ENCODE measurements at regions not wholly inside any gene's neighbourhood (a gene's known extent, or its start where the extent isn't known, plus 50 kb on each side); places are given as distances from the start of the nearest gene placed in this dataset.

GRCh38 chr12:58764100-58764953 is 156.0 kb downstream of the LRIG3 start:
- no peak for DNase-seq

- no peak for DNase-seq
These were observed 155.2 kb downstream of the LRIG3 start for GRCh38 chr12:58765076-58765475.

GRCh38 chr12:58765653-58766512 is 154.4 kb downstream of the LRIG3 start:
- DNase-seq, result no peak

- DNase-seq, result no peak
These were observed 153.8 kb downstream of the LRIG3 start for GRCh38 chr12:58766513-58766870.

- no peak for DNase-seq
These were observed 152.8 kb downstream of the LRIG3 start for GRCh38 chr12:58767496-58767895.

GRCh38 chr12:58773986-58774385 is 146.3 kb downstream of the LRIG3 start:
- no peak for DNase-seq

- DNase-seq, result no peak
These were observed 145.6 kb downstream of the LRIG3 start for GRCh38 chr12:58774731-58775130.

- no peak for DNase-seq
These were observed 144.9 kb downstream of the LRIG3 start for GRCh38 chr12:58775396-58775795.

- DNase-seq, result no peak
These were observed 144.2 kb downstream of the LRIG3 start for GRCh38 chr12:58776144-58776543.

- DNase-seq, result no peak
These were observed 142.5 kb downstream of the LRIG3 start for GRCh38 chr12:58777815-58778214.

- DNase-seq, result no peak
These were observed 138.7 kb downstream of the LRIG3 start for GRCh38 chr12:58781609-58782008.

- DNase-seq, result no peak
These were observed 133.1 kb downstream of the LRIG3 start for GRCh38 chr12:58787021-58787760.

- no peak for DNase-seq
These were observed 125.4 kb downstream of the LRIG3 start for GRCh38 chr12:58794859-58795258.

- DNase-seq, result no peak
These were observed 124.5 kb downstream of the LRIG3 start for GRCh38 chr12:58795825-58796224.

GRCh38 chr12:58801986-58802385 is 118.3 kb downstream of the LRIG3 start:
- DNase-seq, result no peak

GRCh38 chr12:58803908-58804307 is 116.4 kb downstream of the LRIG3 start:
- no peak for DNase-seq

GRCh38 chr12:58804749-58805148 is 115.6 kb downstream of the LRIG3 start:
- no peak for DNase-seq

- no peak for DNase-seq
These were observed 111.2 kb downstream of the LRIG3 start for GRCh38 chr12:58809064-58809607.

GRCh38 chr12:58811346-58811745 is 109.0 kb downstream of the LRIG3 start:
- DNase-seq, result no peak

- DNase-seq, result no peak
These were observed 108.1 kb downstream of the LRIG3 start for GRCh38 chr12:58812214-58812613.

- DNase-seq, result no peak
These were observed 106.3 kb downstream of the LRIG3 start for GRCh38 chr12:58814036-58814435.

- no peak for DNase-seq
These were observed 105.1 kb downstream of the LRIG3 start for GRCh38 chr12:58815235-58815634.

GRCh38 chr12:58818546-58818945 is 101.8 kb downstream of the LRIG3 start:
- DNase-seq, result no peak
